ENCODE measurements at regions not wholly inside any gene's neighbourhood (a gene's known extent, or its start where the extent isn't known, plus 50 kb on each side); places are given as distances from the start of the nearest gene placed in this dataset.

DNA sequence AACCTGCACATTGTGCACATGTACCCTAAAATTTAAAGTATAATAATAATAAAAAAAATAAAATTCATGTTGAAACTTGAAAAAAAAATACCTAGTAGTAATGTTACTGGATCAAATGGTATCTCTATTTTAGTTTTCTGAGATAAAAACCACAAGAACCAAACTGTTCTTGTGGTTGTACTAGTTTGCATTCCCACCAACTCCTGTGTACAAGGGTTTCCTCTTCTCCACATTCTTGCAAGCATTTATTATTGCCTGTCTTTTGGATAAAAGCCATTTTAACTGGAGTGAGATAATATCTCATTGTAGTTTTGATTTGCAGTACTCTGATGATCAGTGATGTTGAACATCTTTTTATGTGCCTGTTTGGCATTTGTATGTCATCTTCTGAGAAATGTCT is 177.7 kb downstream of the KIF20B start:
- DNase-seq (ENCODE audit: low read depth in 4 of 4, low spot score in 1 of 4): no peak

DNA sequence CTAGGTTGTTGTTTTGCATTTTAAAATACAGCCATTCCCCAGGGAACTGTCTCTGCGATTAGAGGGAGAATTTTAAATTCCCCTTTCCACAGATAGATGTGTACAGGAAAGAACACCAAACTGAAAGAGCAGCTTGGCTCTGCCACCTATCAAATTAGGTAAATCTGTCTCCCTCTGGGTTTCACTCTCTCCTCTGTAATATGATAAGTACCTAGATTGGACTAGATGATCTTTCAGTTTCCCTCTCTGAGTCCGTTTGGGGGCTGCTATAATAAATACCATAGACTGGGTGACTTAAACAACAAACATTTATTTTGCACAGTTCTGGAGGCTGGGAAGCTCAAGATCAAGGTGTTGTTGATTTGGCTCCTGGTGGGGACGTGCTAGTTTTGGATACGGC is 186.0 kb downstream of the KIF20B start:
- DNase-seq (ENCODE audit: low read depth in 4 of 4, low spot score in 1 of 4): no peak

DNA sequence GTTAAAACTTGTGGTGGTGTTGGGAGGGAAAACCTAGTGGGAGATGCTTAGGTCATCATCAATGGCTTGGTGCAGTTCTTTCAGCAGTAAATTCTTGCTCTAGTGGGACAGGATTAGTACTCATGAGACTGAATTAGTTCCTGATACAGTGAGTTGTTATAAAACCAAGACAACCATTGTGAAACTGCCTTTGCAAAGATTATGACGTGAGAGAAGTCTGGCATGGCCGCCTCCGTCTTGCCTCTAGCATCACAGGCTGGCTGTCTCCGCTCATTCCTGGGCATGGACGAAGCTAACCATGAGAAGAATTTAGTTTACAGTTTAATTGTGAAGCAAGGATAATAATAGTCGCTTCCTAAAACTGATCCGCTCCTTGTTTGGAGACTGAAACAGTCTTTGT is 186.4 kb downstream of the KIF20B start:
- no peak for DNase-seq (ENCODE audit: low read depth in 4 of 4, low spot score in 1 of 4)

DNA sequence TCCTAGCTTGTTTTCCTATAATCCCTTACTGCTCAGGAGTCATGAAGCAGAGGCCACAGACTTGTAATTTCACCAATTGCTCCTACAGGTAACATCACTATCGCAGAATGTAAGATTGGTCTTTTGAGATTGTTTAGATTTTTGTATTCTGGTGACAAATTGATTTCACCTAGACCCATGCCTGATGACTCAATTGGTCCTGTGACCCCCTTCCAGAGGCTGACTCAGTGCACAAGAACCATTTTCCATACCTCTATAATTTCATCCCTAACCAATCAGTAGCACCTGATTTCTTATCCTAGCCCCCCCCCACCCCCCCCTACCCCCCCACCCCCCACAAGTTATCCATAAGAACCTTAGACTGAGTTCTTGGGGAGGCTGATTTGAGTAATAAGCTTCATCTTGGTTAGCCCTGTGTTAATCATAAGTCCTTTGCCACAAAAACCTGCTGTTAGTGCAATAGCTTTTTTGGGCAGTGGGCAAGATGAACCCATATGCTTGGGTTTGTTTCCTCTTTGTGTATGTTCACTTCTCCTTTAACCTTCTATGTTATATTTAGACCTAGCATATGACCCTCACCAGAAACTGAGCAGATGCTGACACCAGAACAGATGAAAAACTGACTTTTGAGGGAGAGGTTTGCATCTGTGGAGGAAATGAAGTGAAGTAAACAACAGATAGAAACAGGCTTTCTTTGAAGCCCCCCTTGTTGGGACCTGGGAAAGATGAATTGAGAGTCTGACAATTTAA is 187.1 kb downstream of the KIF20B start:
- DNase-seq (ENCODE audit: low read depth in 4 of 4, low spot score in 1 of 4): no peak

DNA sequence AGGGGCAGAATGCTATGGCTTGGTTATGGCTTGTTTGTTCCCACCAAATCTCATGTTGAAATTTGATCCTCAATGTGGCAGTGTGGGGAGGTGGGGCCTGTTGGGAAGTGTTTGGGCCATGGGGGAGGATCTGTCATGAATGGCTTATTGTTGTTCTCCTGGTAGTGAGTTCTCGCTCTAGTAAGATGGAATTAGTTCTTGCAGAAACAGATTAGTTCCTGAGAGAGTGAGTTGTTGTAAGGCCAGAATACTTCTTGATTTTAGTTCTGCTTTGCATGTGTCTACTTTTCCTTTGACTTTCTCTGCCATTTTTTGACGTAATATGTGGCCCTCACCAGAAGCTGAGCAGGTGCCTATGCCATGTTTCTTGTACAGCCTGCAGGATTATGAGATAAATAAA is 188.2 kb downstream of the KIF20B start:
- no peak for DNase-seq (ENCODE audit: low read depth in 4 of 4, low spot score in 1 of 4)

DNA sequence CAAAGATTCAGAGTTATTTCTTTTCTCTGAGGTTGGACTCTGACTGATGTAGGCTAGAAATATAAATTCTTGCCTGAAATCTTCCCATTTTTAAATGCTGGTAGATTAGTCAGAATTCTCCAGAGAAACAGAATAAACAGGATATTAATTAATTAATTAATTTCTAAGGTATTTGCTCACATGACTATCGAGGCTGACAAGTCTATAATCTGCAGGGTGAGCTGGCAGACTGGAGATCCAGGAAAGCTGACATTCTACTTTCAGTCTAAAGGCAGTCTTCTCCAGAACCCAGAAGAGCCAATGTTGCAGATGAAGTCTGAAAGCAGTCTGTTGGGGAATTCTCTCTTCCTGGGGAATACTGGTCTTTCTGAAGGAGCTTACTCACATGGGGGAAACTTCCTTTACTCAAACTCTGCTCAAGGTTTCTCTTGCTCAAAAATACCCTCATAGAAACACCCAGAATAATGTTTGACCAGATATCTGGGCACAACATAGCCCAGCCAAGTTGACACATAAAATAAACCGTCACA is 189.7 kb downstream of the KIF20B start:
- DNase-seq (ENCODE audit: low read depth in 4 of 4, low spot score in 1 of 4): no peak

DNA sequence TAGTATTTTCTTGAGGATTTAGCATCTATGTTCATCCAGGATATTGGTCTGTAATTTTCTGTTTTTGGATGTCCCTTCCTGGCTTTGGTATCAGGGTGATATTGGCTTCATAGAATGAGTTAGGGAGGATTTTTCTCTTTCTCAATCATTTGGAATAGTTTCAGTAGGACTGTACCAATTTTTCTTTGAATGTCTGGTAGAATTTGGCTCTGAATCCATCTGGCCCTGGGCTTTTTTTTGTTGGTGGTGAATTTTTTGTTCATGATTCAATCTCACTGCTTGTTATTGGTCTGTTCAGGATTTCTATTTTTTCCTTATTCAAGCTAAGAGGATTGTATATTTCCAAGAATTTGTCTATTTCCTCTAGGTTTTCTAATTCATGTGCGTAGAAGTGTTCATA is 192.7 kb downstream of the KIF20B start:
- no peak for DNase-seq (ENCODE audit: low read depth in 4 of 4, low spot score in 1 of 4)

DNA sequence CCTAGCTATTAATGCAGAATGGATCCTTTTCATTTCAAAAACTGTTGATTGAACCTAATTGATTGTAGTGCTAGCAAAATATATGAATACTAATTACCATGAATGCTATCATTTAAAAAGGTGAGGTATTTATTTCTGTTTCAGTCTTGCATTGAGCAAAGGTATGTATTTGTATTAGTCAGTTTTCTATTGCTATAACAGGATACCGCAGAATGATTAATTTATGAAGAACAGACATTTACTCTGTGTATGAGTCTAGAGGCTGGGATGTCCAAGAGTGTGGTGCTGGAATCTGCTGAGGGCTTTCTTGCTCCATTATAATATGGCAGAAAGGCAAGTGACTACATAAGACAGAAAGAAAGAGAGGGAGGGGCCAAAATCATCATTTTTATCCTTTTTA is 199.2 kb downstream of the KIF20B start:
- DNase-seq (ENCODE audit: low read depth in 4 of 4, low spot score in 1 of 4): no peak

DNA sequence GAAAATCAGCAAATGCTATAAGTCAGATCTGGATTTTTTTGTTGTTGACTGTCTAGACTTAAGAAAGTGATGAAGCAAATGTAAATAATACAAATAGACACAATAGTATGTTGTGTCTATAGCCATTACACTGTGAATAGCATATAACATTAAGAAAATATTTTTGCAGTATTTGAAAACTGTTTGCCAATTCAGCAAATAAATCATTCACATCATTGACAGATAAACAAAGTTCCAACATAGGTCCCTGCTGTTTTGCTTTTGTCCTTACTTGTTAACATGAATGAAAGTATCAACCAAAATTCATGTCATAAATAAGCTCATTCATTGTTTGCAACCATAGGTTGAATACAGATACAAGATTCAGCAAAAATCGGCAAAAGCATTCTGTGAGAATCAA is 200.5 kb downstream of the KIF20B start:
- no peak for DNase-seq (ENCODE audit: low read depth in 4 of 4, low spot score in 1 of 4)

DNA sequence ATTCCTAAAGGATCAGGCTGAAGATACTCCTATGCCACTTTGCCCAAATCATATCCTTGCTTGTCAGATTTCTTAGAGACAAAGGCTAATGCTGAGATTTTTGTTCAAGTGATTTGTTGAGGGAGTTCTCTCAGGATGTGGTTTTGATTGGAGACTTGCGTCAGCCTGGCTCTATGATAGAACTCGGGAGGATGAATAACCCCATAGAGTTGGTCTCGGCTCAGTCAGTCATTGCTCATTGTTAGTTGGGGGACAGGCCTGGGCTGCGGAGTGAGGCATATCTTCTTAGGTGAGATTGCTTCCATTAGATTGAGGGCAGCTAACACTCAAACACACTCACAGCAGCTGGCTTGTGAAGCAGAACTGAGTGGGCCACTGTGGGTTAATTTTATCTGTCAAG is 203.4 kb downstream of the KIF20B start:
- DNase-seq (ENCODE audit: low read depth in 4 of 4, low spot score in 1 of 4): no peak

DNA sequence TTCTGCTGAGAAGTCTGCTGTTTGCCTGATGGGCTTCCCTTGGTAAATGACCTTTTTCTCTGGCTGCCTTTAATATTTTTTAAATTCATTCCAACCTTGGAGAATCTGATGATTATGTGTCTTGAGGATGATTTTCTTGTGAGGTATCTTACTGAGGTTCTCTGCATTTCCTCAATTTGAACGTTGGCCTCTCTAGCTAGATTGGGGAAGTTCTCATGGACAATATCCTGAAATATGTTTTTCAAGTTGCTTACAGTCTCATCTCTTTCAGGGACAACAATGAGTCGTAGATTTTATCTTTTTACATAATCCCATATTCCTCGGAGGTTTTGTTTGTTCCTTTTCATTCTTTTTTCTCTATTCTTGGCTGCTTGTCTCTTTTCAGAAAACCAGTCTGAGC is 208.4 kb downstream of the KIF20B start:
- DNase-seq (ENCODE audit: low read depth in 4 of 4, low spot score in 1 of 4): no peak

DNA sequence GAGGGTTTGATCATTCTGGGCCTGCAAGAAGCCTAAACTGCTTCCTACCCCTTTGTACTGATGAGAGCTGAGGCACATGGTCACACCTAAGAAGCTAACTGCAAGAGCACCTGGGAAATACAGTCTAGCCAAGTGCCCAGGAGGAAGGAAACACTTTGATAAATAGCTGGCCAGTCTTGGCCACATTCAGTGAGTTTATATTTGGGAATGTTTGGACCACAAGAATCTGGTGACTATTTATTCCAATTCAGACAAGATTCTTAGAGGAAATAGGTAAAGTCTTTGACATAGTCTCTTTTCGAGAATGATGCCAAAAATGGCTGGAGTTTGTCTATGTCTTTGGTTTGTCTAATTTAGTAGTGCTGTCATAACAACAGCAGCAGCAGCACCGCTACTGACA is 213.6 kb downstream of the KIF20B start:
- DNase-seq (ENCODE audit: low read depth in 4 of 4, low spot score in 1 of 4): no peak

DNA sequence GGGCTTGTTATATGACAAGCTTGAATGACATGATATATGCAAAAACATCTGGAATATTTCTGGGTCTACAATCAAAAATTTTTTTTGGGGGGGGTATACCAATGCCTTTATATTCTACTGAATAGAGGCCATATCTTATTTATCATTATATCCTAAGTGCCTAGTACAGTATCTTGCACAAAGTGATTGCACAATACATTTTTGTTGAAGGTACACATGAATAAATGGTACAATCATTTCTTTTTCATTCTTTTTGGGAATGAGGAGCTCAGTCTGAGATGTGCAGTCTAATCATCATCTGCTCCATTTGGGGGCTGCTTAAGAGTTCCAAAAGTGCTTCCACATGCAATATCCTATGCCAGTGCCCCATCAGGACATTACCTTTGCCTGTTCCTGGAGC is 214.6 kb downstream of the KIF20B start:
- no peak for DNase-seq (ENCODE audit: low read depth in 4 of 4, low spot score in 1 of 4)

DNA sequence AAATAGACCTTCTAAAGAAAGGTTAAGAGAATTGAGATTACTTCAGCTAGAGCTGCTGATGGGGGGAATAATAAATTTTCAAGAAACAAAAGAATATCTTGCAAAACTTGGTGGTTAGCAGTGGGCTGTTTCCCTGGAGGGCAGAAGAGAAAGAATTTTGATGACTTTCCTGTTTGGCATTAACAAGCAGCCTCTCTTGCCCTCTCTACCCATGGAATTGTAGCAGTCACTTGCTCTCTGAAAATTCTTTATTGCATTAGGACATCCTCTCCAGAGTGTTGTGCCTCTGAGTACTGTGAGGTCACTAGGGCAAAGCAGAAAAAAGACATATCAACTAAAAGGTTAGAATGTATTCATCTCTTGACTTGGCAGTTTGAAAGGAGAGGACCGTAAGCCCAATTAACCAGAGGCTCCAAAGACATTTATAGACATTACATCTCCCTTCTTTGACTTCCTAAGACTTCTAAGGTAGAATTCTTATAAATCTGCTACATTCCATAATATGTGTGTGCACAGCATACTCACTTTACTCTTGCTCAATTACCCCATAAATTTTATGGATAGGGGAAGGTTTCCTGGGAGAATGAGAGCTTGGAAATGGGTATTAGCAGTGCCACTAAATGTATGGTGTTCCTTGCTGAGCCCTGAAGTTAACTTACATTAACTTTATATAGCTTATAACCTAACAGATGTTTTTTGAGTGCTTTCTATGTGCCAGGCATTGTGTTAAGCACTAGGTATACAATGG is 215.3 kb downstream of the KIF20B start:
- no peak for DNase-seq (ENCODE audit: low read depth in 4 of 4, low spot score in 1 of 4)

DNA sequence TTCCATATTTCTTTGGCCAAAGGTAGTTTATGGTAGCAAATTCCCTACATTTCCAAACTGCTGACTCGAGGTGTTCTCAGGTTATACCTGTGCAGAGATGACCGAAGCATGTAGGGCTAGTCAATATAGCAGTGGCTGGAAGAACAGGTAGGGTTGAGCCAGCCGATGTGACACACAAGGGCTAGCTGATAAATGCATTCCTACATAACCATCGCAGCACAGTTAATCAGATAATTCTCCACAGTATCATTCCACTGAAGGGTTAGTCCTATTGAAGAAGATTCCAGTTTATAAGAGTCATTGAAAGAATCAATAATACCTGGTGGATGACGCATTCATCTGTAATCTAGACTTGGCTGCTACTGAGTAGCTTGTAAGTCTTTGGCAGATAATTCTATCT is 220.0 kb downstream of the KIF20B start:
- DNase-seq (ENCODE audit: low read depth in 4 of 4, low spot score in 1 of 4): no peak

DNA sequence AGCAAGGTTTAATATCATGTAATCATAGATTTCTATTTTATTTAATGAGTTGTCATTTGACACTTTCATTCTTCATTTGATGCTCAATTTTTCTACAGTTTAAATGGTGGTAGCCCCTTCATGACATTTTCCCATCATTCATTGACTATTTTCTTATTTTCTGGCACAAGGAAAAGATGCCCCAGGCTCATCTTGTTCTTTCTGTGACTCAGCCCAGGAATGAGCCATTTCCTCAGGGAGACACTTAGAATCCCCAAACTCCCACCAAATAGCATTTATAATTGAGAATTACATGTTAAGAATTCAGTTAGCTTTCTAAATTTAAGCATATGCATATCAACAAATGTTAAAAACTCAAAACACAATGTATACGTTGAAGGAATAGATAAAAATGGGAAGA is 222.3 kb downstream of the KIF20B start:
- no peak for DNase-seq (ENCODE audit: low read depth in 4 of 4, low spot score in 1 of 4)

DNA sequence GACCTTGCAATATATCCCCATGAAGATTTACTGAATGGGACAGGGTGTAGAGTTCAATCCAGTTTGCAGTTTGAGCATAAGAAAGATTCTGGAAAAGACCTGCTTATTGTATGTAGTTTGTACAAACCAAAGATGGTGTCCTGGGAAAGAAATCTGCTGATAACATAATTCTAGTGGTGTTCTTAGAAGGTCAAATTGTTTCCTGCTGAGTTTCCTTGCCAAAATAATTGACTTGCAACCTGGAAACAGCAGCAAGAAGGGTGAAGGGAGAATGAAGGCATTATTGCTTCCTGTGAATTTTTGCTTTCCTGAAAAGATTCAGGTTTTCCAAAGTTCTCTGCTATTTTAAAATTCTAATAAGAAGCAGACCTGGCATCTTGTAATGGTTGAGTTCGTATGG is 222.9 kb downstream of the KIF20B start:
- DNase-seq (ENCODE audit: low read depth in 4 of 4, low spot score in 1 of 4): no peak

DNA sequence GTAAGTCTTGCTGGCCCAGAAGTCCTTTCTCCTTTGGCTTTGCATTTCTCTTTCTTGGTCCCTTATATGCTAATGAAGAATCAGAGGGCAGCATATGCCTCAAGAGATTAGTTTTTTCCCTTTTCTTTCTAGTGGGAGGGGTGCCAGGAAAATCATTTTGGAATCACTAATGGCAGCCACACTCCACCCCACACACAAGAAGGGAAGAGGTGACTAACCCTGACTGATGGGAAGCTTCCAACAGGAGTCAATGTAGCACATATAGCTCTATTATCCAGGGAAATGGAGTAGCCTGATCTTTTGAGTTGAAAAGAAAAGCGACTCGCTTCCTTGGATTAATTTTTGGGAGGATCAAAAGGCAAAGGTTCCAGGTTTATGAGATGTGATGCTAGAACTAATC is 225.3 kb downstream of the KIF20B start:
- no peak for DNase-seq (ENCODE audit: low read depth in 4 of 4, low spot score in 1 of 4)

DNA sequence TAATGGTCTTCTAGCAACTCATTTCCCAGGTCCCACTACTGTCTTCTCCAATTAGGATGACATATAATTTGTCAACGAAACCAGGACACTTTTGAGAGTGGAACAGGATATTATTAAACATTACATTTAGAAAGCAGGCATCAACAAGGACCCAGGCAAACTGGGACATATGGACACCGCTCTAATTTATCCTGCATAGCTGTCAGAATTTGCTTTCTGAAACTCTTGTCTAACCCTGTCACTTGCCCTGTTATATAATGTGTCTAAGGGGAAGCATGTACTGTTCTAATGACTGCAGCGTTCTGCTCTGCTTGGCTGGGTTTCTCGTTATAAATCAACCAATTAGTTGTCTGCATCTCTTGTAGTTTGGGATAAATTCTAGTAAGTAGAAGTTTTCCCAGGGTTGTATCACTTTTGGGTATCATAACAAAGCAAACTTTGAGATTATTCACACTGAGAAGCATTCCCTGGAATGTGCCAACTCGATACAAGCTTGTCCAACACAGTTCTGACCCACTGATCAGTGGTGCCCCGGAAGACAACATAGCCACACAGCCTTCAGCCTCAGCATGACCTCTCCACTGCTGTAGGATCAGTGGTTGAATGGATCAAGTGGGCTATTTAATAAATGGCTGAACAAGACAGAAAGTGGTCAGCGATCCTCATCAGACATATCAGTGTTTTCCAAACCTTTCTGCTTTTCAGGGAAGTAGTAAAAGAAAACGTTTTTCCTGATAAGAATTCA is 228.1 kb downstream of the KIF20B start:
- no peak for DNase-seq (ENCODE audit: low read depth in 4 of 4, low spot score in 1 of 4)

DNA sequence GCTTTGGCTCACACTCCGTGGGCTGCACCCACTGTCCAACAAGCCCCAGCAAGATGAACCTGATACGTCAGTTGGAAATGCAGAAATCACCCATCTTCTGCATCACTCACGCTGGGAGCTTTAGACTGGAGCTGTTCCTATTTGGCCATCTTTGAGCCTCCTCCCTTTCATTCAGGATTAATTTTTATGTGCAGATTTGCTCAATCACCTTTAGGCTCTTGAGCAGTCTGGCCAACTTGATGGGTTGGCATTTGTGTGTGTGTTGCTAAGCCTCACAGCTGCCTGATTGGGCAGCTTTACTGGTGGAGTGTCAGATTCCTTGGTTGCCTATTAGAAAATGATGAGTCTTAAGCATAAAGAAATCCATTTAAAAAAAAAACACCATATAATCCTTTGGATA is 236.1 kb downstream of the KIF20B start:
- DNase-seq (ENCODE audit: low read depth in 4 of 4, low spot score in 1 of 4): no peak

DNA sequence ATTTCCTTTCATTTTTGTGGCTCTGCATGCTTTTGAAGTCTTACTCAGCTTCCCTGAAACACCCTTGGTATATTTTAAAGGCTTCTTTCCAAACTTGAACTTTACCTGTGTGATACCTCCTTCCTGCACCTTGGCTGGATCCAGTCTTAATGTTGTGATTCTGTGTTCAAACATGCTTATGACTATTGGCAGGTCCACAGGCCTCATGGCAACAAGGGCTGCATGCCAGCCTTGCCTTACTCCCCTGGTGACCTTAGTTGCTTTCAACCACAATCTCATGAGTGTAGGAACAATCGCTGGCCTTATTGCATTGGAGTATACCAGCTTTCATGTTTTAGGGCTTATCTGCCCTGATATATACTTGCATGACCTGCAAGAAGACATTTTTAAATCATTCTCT is 238.7 kb downstream of the KIF20B start:
- DNase-seq (ENCODE audit: low read depth in 4 of 4, low spot score in 1 of 4): no peak

DNA sequence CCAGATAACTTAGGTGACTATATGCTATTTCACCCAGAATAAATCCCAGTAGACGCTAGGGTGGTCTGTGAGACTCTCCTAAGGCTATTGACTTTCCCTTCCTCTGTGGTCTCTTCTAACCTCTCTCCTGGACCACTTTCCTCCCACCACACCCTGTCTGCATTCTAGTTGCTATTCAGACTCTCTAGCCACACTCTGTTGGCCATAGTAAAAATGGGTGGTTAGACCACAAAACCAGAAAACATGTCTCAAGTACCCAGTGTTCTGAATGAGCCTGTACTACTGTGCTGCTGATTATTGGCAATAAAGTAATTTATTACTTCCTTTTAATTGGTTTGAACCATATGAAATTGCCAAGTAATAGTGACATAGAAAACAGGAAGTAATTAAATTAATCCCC is 240.8 kb downstream of the KIF20B start:
- no peak for DNase-seq (ENCODE audit: low read depth in 4 of 4, low spot score in 1 of 4)
